HEK293 (cell line): ENCODE measurements at regions not wholly inside any gene's neighbourhood (a gene's known extent, or its start where the extent isn't known, plus 50 kb on each side); places are given as distances from the start of the nearest gene placed in this dataset.

Source experiments
- CTCF ChIA-PET: fragments of 350-600 bp; formaldehyde crosslinking; extraction: SDS; loops from one replicate; lab custom pipeline; 2021; ENCODE audit warnings: antibody characterized with exemption; lab: Yijun Ruan, JAX
- POLR2A ChIA-PET: fragments of 300-600 bp; formaldehyde crosslinking; extraction: SDS; loops from one replicate; lab custom pipeline; 2020; ENCODE audit warnings: antibody characterized with exemption, inconsistent platforms; lab: Yijun Ruan, JAX
- H3K27ac ChIP-seq: fragments of 200-500 bp; sonication (Bioruptor generic); 2 replicates; pipeline ENCODE4 v1.5.1; 2014; ENCODE audit warnings: low read depth, low read length, control low read depth, inconsistent platforms; ENCODE audit errors: extremely low read depth
- H3K36me3 ChIP-seq, 2 experiments: fragments of 200-500 bp in 1 of 2; sonication (Bioruptor generic) in 1 of 2; 1 replicate in 1 of 2; 2 replicates in 1 of 2; pipeline ENCODE4 v1.5.1; 2014 to 2017; ENCODE audit warnings: inconsistent platforms in 2 of 2, low read length in 2 of 2; ENCODE audit not compliant: control insufficient read depth in 2 of 2, insufficient read depth in 1 of 2
- H3K4me1 ChIP-seq: fragments of 200-500 bp; sonication (Bioruptor generic); 2 replicates; pipeline ENCODE4 v1.5.1; 2014; ENCODE audit warnings: mild to moderate bottlenecking, low read length, inconsistent platforms; ENCODE audit not compliant: control insufficient read depth, insufficient read depth
- H3K4me3 ChIP-seq: 2 replicates; pipeline ENCODE4 v1.5.1; 2011; ENCODE audit warnings: low read depth, mild to moderate bottlenecking, control low read depth, low read length, moderate library complexity
- H3K9me3 ChIP-seq: fragments of 200-500 bp; sonication (Bioruptor generic); 2 replicates; pipeline ENCODE4 v1.5.1; 2014; ENCODE audit warnings: low read depth, low read length, inconsistent platforms; ENCODE audit not compliant: control insufficient read depth, insufficient read depth
- GLI2 ChIP-seq: fragments of 450-650 bp; formaldehyde crosslinking; IDR thresholded peaks from 2 replicates; pipeline ENCODE4; 2017; ENCODE audit warnings: missing biosample characterization, missing genetic modification characterization, low read depth, borderline replicate concordance
- IKZF3 ChIP-seq: fragments of 450-650 bp; IDR thresholded peaks from 2 replicates; pipeline ENCODE4 v1.5.0; 2018; ENCODE audit warnings: missing biosample characterization, mild to moderate bottlenecking, missing genetic modification characterization, moderate library complexity
- KLF1 ChIP-seq: fragments of 450-650 bp; formaldehyde crosslinking; IDR thresholded peaks from 2 replicates; pipeline ENCODE4 v1.5.1; 2016; ENCODE audit warnings: missing biosample characterization, missing genetic modification characterization
- MEIS1 ChIP-seq: sonication (generic); formaldehyde crosslinking; IDR thresholded peaks from 2 replicates; pipeline ENCODE4 v1.8.1; 2022; ENCODE audit warnings: missing genetic modification reagents, mild to moderate bottlenecking, borderline replicate concordance
- MYNN ChIP-seq: fragments of 450-650 bp; formaldehyde crosslinking; IDR thresholded peaks from 2 replicates; pipeline ENCODE4 v1.5.1; 2016; ENCODE audit warnings: missing biosample characterization, missing genetic modification characterization, borderline replicate concordance
- MZF1 ChIP-seq: fragments of 450-650 bp; formaldehyde crosslinking; IDR thresholded peaks from 2 replicates; pipeline ENCODE4 v1.5.1; 2017; ENCODE audit warnings: missing biosample characterization, missing genetic modification characterization, borderline replicate concordance
- REPIN1 ChIP-seq: fragments of 450-650 bp; formaldehyde crosslinking; IDR thresholded peaks from 2 replicates; pipeline ENCODE4 v1.5.1; 2017; ENCODE audit warnings: missing biosample characterization, missing genetic modification characterization, low read depth
- SP3 ChIP-seq: fragments of 450-650 bp; formaldehyde crosslinking; IDR thresholded peaks from 2 replicates; pipeline ENCODE4 v1.5.1; 2016; ENCODE audit warnings: missing biosample characterization, missing genetic modification characterization
- TSHZ1 ChIP-seq: fragments of 450-650 bp; formaldehyde crosslinking; IDR thresholded peaks from 2 replicates; pipeline ENCODE4 v1.5.1; 2016; ENCODE audit warnings: missing biosample characterization, missing genetic modification characterization, borderline replicate concordance
- ZBTB1 ChIP-seq: fragments of 450-650 bp; formaldehyde crosslinking; IDR thresholded peaks from 2 replicates; pipeline ENCODE4 v1.5.1; 2016; ENCODE audit warnings: missing biosample characterization, missing genetic modification characterization
- ZBTB48 ChIP-seq: fragments of 450-650 bp; formaldehyde crosslinking; IDR thresholded peaks from 2 replicates; pipeline ENCODE4 v1.5.1; 2016; ENCODE audit warnings: missing biosample characterization, missing genetic modification characterization
- ZBTB7A ChIP-seq: fragments of 450-650 bp; formaldehyde crosslinking; IDR thresholded peaks from 2 replicates; pipeline ENCODE4 v1.5.1; 2016; ENCODE audit warnings: low read depth, missing biosample characterization, missing genetic modification characterization
- ZEB2 ChIP-seq: fragments of 450-650 bp; formaldehyde crosslinking; IDR thresholded peaks from 2 replicates; pipeline ENCODE4 v1.5.1; 2016; ENCODE audit warnings: missing biosample characterization, missing genetic modification characterization
- ZFP41 ChIP-seq: fragments of 450-650 bp; formaldehyde crosslinking; IDR thresholded peaks from 2 replicates; pipeline ENCODE4 v1.5.1; 2016; ENCODE audit warnings: missing biosample characterization, missing genetic modification characterization, borderline replicate concordance
- ZNF133 ChIP-seq: fragments of 450-650 bp; formaldehyde crosslinking; IDR thresholded peaks from 2 replicates; pipeline ENCODE4 v1.5.1; 2016; ENCODE audit warnings: missing biosample characterization, missing genetic modification characterization
- ZNF140 ChIP-seq: fragments of 450-650 bp; formaldehyde crosslinking; IDR thresholded peaks from 2 replicates; pipeline ENCODE4 v1.5.1; 2016; ENCODE audit warnings: missing biosample characterization, missing genetic modification characterization
- ZNF169 ChIP-seq: fragments of 450-650 bp; formaldehyde crosslinking; IDR thresholded peaks from 2 replicates; pipeline ENCODE4 v1.5.1; 2016; ENCODE audit warnings: missing biosample characterization, missing genetic modification characterization
- ZNF19 ChIP-seq: fragments of 450-650 bp; formaldehyde crosslinking; IDR thresholded peaks from 2 replicates; pipeline ENCODE4; 2016; ENCODE audit warnings: missing biosample characterization, missing genetic modification characterization, low read depth
- ZNF24 ChIP-seq: fragments of 450-650 bp; formaldehyde crosslinking; IDR thresholded peaks from 2 replicates; pipeline ENCODE4 v1.5.1; 2016; ENCODE audit warnings: missing biosample characterization, missing genetic modification characterization
- ZNF335 ChIP-seq: fragments of 450-650 bp; formaldehyde crosslinking; conservative IDR thresholded peaks from 2 replicates; pipeline ENCODE4 v1.5.1; 2016; ENCODE audit warnings: missing biosample characterization, missing genetic modification characterization
- ZNF513 ChIP-seq: fragments of 450-650 bp; IDR thresholded peaks from 2 replicates; pipeline ENCODE4 v1.5.1; 2018; ENCODE audit warnings: missing biosample characterization, missing genetic modification characterization
- ZNF521 ChIP-seq: fragments of 450-650 bp; formaldehyde crosslinking; IDR thresholded peaks from 2 replicates; pipeline ENCODE4 v1.5.1; 2017; ENCODE audit warnings: missing biosample characterization, mild to moderate bottlenecking, missing genetic modification characterization
- ZNF571 ChIP-seq: fragments of 450-650 bp; formaldehyde crosslinking; IDR thresholded peaks from 2 replicates; pipeline ENCODE4 v1.5.0; 2017; ENCODE audit warnings: missing biosample characterization, missing genetic modification characterization
- ZNF658 ChIP-seq: fragments of 450-650 bp; formaldehyde crosslinking; IDR thresholded peaks from 2 replicates; pipeline ENCODE4; 2016; ENCODE audit warnings: missing biosample characterization, missing genetic modification characterization
- ZNF785 ChIP-seq: fragments of 450-650 bp; formaldehyde crosslinking; IDR thresholded peaks from 2 replicates; pipeline ENCODE4 v1.5.1; 2016; ENCODE audit warnings: missing biosample characterization, missing genetic modification characterization
- ZSCAN23 ChIP-seq: fragments of 450-650 bp; formaldehyde crosslinking; IDR thresholded peaks from 2 replicates; pipeline ENCODE4 v1.5.1; 2016; ENCODE audit warnings: missing biosample characterization, missing genetic modification characterization
- TF ChIP-seq, protein P1 (sequence below): fragments of 450-650 bp; formaldehyde crosslinking; IDR thresholded peaks from 2 replicates; pipeline ENCODE4 v1.5.1; 2016; ENCODE audit warnings: missing biosample characterization, missing genetic modification characterization

GRCh38 chr5:30850866-30851265 is 342.6 kb upstream of the CDH6 start:
- CTCF ChIA-PET = interaction anchor here (0.7 kb wide), 1 partner anchor 45 kb away, joined by 3 read pairs; no protein-coding TSS in a partner anchor
- Histone ChIP-seq H3K27ac (no peak overlapping the region), H3K4me1 (no peaks in the 10 kb centered on the region), H3K36me3 (no peaks in the 10 kb centered on the region)
- TF ChIP-seq ZNF521 (tag by site-specific recombination) = no peak
- no peak for TF ChIP-seq ZNF169 (tag by site-specific recombination)
- no peak for TF ChIP-seq TSHZ1 (tag by site-specific recombination)
- no peak for TF ChIP-seq ZNF19 (tag by site-specific recombination)
- TF ChIP-seq ZNF513 (tag by site-specific recombination) = no peak
- TF ChIP-seq, protein P1, sequence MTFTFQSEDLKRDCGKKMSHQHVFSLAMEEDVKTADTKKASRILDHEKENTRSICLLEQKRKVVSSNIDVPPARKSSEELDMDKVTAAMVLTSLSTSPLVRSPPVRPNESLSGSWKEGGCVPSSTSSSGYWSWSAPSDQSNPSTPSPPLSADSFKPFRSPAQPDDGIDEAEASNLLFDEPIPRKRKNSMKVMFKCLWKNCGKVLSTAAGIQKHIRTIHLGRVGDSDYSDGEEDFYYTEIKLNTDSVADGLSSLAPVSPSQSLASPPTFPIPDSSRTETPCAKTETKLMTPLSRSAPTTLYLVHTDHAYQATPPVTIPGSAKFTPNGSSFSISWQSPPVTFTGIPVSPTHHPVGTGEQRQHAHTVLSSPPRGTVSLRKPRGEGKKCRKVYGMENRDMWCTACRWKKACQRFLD = no peak
- TF ChIP-seq ZBTB48 (tag by site-specific recombination) = no peak
- no peak for TF ChIP-seq ZBTB7A (tag by site-specific recombination)
- TF ChIP-seq ZSCAN23 = no peak
- no peak for TF ChIP-seq MYNN
- no peak for TF ChIP-seq REPIN1
- TF ChIP-seq ZEB2 (tag by site-specific recombination) = no peak
- TF ChIP-seq MZF1 (tag by site-specific recombination) = no peak
- TF ChIP-seq, all 188 proteins: peak for 0
- Histone ChIP-seq H3K9me3 (no peaks in the 10 kb centered on the region), H3K4me3 (no peak overlapping the region)
- POLR2A ChIA-PET = no interaction called here

GRCh38 chr5:30849931-30850710 is 343.4 kb upstream of the CDH6 start:
- Histone ChIP-seq H3K4me1 (no peaks in the 10 kb centered on the region), H3K9me3 (no peaks in the 10 kb centered on the region), H3K36me3 (no peaks in the 10 kb centered on the region), H3K27ac (no peak overlapping the region), H3K4me3 (no peak overlapping the region)
- ChIA-PET POLR2A (no interaction called here), CTCF (interaction anchor here (0.7 kb wide), 1 partner anchor 46 kb away, joined by 3 read pairs; no protein-coding TSS in a partner anchor)
- TF ChIP-seq ZNF24 = no peak
- TF ChIP-seq KLF1 (tag by site-specific recombination) = no peak
- TF ChIP-seq ZBTB1 (tag by site-specific recombination) = no peak
- TF ChIP-seq GLI2 (tag by site-specific recombination) = no peak
- no peak for TF ChIP-seq ZNF133
- TF ChIP-seq MEIS1 (CRISPR knock-in tag) = no peak
- no peak for TF ChIP-seq IKZF3 (tag by site-specific recombination)
- no peak for TF ChIP-seq ZFP41 (tag by site-specific recombination)
- TF ChIP-seq SP3 (tag by site-specific recombination) = no peak
- no peak for TF ChIP-seq ZNF335 (tag by site-specific recombination)
- no peak for TF ChIP-seq TSHZ1 (tag by site-specific recombination)
- TF ChIP-seq ZNF658 (tag by site-specific recombination) = no peak
- no peak for TF ChIP-seq ZNF140 (tag by site-specific recombination)
- TF ChIP-seq ZNF785 = no peak
- TF ChIP-seq ZNF571 (tag by site-specific recombination) = no peak
